Activated T-cell treated with anti-CD3 and anti-CD28 coated beads, Interleukin-2, amount 50 U/mL, for 24 hours (primary cell): ENCODE measurements at regions not wholly inside any gene's neighbourhood (a gene's known extent, or its start where the extent isn't known, plus 50 kb on each side); places are given as distances from the start of the nearest gene placed in this dataset.
A peak's percentile ranks its signal among the peaks of the same experiment; 100 is the strongest.

Source experiments
- DNase-seq: peaks from one replicate; pipeline ENCODE4 v3.0.0-alpha.2; 2020
- H3K27ac Mint-ChIP-seq: 2 replicates; pipeline ENCODE4 v1.8.0; 2020; ENCODE audit warnings: mild to moderate bottlenecking, mixed read lengths
- H3K27me3 Mint-ChIP-seq: 2 replicates; pipeline ENCODE4 v1.8.0; 2020; ENCODE audit warnings: mixed read lengths
- H3K36me3 Mint-ChIP-seq: 2 replicates; pipeline ENCODE4 v1.8.0; 2020; ENCODE audit warnings: low read depth, mixed read lengths
- H3K4me1 Mint-ChIP-seq: 2 replicates; pipeline ENCODE4 v1.8.0; 2020; ENCODE audit warnings: low read depth, mixed read lengths
- H3K4me3 Mint-ChIP-seq: 2 replicates; pipeline ENCODE4 v1.8.0; 2020; ENCODE audit warnings: mild to moderate bottlenecking, moderate library complexity, mixed read lengths
- H3K9me3 Mint-ChIP-seq: 2 replicates; pipeline ENCODE4 v1.8.0; 2020; ENCODE audit warnings: mixed read lengths

DNA sequence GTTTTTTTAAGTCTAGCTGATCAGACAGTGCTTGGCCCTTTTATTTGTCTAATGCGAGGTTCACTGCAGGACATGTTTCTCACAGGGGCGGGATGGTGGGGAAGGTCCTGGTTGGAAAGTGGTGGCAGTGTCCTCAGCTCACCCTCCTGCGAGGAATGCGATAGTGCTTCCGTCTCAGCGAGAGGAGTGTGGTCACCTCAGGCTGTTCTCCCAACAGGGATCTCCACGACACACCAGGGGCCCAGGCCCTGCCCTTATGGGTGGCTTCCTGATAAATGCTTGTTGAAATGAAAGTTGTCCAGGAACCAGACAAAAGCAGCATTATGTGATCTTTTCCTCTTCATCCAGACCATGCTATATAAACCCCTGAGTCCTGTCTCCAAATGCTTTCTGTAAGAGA is 70.1 kb downstream of the BOLA3 start:
- Mint-ChIP-seq H3K4me3 (no peak overlapping the region), H3K4me1 (peaks cover under 1% of the 10 kb centered on the region), H3K36me3 (peaks cover 85% of the 10 kb centered on the region), H3K9me3 (no peaks in the 10 kb centered on the region), H3K27ac (no peak overlapping the region), H3K27me3 (no peaks in the 10 kb centered on the region)
- no peak for DNase-seq

DNA sequence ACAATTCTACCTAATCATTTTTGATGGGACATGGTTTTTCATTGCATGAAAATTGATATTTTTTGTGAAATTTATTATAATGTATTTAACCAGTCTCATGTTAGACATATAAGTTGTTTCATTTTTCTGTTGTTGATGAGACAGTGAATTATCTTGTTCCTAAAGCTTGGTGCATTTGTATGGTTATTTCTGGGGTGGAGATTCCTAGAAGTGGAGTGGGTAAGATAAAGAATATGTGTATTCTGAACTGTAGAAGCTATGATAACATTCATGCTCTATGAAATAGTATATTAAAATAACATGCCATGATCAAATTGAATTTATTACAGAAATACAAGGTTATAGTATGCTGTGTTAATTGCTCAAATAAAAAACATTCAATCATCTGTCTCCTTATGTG is 69.2 kb downstream of the BOLA3 start:
- H3K36me3 Mint-ChIP-seq, result peaks cover 85% of the 10 kb centered on the region
- no peaks in the 10 kb centered on the region for H3K27me3 Mint-ChIP-seq
- DNase-seq, result no peak
- no peaks in the 10 kb centered on the region for H3K4me1 Mint-ChIP-seq
- no peak overlapping the region for H3K4me3 Mint-ChIP-seq
- no peak overlapping the region for H3K27ac Mint-ChIP-seq
- H3K9me3 Mint-ChIP-seq, result no peaks in the 10 kb centered on the region

GRCh38 chr2:74079522-74080341 is 68.0 kb downstream of the BOLA3 start:
- H3K4me3 Mint-ChIP-seq, result no peak overlapping the region
- peaks cover 82% of the 10 kb centered on the region for H3K36me3 Mint-ChIP-seq
- no peaks in the 10 kb centered on the region for H3K27me3 Mint-ChIP-seq
- no peaks in the 10 kb centered on the region for H3K4me1 Mint-ChIP-seq
- H3K27ac Mint-ChIP-seq, result peak overlapping the region; percentile 24
- no peaks in the 10 kb centered on the region for H3K9me3 Mint-ChIP-seq
- no peak for DNase-seq

DNA sequence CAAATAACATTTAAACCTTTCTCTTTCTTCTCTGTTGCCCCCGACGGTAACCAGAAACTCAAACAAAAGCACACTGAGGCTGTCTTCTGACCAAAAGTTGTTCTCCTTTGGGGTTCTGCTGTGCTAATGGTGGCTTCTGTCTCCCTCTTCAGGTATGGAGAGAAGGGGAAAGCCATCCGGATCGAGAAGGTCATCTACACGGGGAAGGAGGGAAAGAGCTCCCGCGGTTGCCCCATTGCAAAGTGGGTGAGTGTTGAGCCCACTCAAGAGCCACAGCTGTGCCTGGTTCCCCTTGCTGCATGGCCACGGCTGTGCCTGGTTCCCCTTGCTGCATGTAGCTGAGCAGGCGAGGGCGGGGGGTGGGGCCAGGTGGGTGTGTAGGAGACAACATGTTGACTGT is 67.4 kb downstream of the BOLA3 start:
- H3K4me3 Mint-ChIP-seq, result no peak overlapping the region
- no peaks in the 10 kb centered on the region for H3K4me1 Mint-ChIP-seq
- H3K27me3 Mint-ChIP-seq, result no peaks in the 10 kb centered on the region
- H3K36me3 Mint-ChIP-seq, result peaks cover 86% of the 10 kb centered on the region
- H3K27ac Mint-ChIP-seq, result no peak overlapping the region
- H3K9me3 Mint-ChIP-seq, result no peaks in the 10 kb centered on the region
- DNase-seq, result no peak

- Mint-ChIP-seq H3K27me3 (no peaks in the 10 kb centered on the region), H3K9me3 (no peaks in the 10 kb centered on the region), H3K27ac (peak overlapping the region; percentile 19), H3K4me1 (no peaks in the 10 kb centered on the region), H3K4me3 (no peak overlapping the region), H3K36me3 (peaks cover 86% of the 10 kb centered on the region)
- no peak for DNase-seq
Observed at GRCh38 chr2:74081030-74081762, 66.5 kb downstream of the BOLA3 start.

DNA sequence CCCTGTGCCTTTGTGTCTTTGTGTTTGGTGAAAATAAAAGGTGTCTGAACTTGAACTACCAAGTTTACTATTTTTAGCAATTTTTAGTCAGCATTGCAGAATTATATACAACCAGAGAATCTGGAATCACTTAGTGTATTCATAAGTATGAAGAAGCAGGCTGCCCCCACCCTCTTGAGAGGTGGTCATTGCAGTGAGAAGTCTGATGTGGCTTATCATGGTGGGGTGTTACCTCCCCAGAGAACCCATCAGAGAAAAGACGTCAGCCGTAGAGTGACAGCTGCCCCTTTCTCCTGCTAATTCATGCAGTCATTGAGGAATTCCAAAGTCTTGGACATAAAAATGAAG is 66.0 kb downstream of the BOLA3 start:
- no peak overlapping the region for H3K27ac Mint-ChIP-seq
- H3K36me3 Mint-ChIP-seq, result peaks cover 82% of the 10 kb centered on the region
- H3K4me1 Mint-ChIP-seq, result no peaks in the 10 kb centered on the region
- no peak for DNase-seq
- H3K4me3 Mint-ChIP-seq, result no peak overlapping the region
- no peaks in the 10 kb centered on the region for H3K27me3 Mint-ChIP-seq
- H3K9me3 Mint-ChIP-seq, result no peaks in the 10 kb centered on the region

DNA sequence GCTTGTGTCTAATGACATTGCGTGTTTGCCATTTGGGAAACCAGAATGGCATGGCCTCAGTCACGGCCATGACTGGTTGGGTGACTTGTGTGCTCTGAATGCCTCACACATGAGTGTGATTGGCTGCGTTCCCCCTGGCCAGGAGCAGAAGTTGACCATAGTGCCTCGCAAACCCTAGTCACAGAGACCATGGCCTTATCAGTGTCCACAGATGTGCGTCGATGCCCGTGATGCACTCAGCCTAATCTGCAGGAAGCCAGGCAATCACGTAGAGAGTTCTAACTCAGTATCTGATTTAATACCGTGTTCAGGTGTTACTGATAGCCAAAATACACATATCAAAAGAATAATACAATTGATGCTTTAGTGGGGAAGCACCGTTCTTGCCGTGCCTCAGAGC is 64.0 kb downstream of the BOLA3 start:
- H3K36me3 Mint-ChIP-seq, result peaks cover 81% of the 10 kb centered on the region

More for the DNA sequence above, 64.0 kb downstream of the BOLA3 start:
- DNase-seq, result no peak
- H3K27ac Mint-ChIP-seq, result peak overlapping the region; percentile 13
- H3K9me3 Mint-ChIP-seq, result no peaks in the 10 kb centered on the region
- no peak overlapping the region for H3K4me3 Mint-ChIP-seq
- no peaks in the 10 kb centered on the region for H3K4me1 Mint-ChIP-seq
- no peaks in the 10 kb centered on the region for H3K27me3 Mint-ChIP-seq
